ENCODE measurements at regions not wholly inside any gene's neighbourhood (a gene's known extent, or its start where the extent isn't known, plus 50 kb on each side); places are given as distances from the start of the nearest gene placed in this dataset.

DNA sequence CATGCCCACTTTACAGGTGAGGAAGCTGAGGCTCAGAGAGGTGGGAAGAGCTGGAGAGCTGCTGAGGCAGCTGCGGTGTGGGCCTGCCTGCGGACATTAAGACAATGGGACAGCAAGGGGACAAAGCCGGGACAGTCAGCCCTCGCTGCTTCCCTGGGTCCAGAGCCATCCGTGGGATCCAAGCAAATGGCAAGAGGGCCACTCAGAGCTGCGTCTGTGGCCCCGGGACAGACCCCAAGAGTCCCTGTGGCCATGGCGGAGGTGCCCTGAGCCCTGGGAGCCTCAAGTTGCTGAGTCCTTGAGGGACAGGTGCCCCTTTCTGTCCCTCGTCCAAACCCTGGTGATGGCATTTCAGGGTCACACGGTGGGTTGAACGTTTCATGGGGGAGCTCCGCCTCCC lies 191.9 kb downstream of the OLFM1 start:
- intact Hi-C loops (cut with DNase I; ENCODE audit: low total_unique reads): no loop called here
- TF ChIP-seq, protein P1, sequence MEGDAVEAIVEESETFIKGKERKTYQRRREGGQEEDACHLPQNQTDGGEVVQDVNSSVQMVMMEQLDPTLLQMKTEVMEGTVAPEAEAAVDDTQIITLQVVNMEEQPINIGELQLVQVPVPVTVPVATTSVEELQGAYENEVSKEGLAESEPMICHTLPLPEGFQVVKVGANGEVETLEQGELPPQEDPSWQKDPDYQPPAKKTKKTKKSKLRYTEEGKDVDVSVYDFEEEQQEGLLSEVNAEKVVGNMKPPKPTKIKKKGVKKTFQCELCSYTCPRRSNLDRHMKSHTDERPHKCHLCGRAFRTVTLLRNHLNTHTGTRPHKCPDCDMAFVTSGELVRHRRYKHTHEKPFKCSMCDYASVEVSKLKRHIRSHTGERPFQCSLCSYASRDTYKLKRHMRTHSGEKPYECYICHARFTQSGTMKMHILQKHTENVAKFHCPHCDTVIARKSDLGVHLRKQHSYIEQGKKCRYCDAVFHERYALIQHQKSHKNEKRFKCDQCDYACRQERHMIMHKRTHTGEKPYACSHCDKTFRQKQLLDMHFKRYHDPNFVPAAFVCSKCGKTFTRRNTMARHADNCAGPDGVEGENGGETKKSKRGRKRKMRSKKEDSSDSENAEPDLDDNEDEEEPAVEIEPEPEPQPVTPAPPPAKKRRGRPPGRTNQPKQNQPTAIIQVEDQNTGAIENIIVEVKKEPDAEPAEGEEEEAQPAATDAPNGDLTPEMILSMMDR (IDR thresholded peaks at IDR 0.05 in 4 of 5, conservative IDR thresholded peaks at IDR 0.05 in 1 of 5): no peak
- no peak for TF ChIP-seq POLR2A (IDR thresholded peaks at IDR 0.05)
- Histone ChIP-seq H3K4me3 (no peak overlapping the region), H3K27ac (no peak overlapping the region), H3K27me3 (peaks cover 12 to 36% (median 33%) of the 10 kb centered on the region in 3 donors), H3K9me3 (no peaks in the 10 kb centered on the region), H3K36me3 (no peaks in the 10 kb centered on the region), H3K4me1 (peaks cover 0 to 3% of the 10 kb centered on the region in 2 donors)
- ATAC-seq: no peak
- in situ Hi-C loops (cut with MboI; ENCODE audit: low sequenced_read_pairs in 4 of 4): no loop called here
- DNase-seq: no peak

DNA sequence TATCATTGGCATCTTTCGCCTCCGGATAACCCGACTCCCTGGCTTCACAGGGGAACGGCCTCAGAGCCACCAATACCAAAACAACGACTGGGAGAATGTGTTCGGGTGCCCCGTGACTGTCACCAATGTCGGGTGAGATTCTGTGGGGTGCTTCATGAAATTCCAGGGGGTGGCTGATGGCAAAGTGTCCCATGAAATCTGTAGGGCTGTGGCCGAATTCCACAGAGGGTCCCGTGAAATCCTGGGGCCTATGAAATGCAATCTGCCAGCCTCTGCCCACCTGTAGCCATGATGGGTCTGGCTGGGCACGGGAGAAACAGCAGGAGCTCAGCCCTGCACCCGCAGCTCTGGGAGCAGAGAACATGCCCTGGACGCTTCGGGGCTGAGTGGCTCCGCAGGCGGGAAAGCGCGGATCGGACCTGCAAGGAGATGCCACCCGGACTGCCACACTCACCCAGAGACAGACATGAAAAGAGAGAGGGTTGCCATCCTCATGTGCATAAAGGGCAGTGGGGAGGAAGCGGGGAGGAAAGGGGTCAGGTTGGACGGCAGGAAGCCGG lies 192.4 kb downstream of the OLFM1 start:
- Histone ChIP-seq H3K36me3 (no peaks in the 10 kb centered on the region), H3K27me3 (peaks cover 12 to 39% (median 28%) of the 10 kb centered on the region in 3 donors), H3K4me3 (no peak overlapping the region), H3K4me1 (peaks cover 0 to 3% of the 10 kb centered on the region in 2 donors), H3K9me3 (no peaks in the 10 kb centered on the region), H3K27ac (no peak overlapping the region)
- in situ Hi-C loops (cut with MboI; ENCODE audit: low sequenced_read_pairs in 4 of 4) (no loop called here), intact Hi-C loops (cut with DNase I; ENCODE audit: low total_unique reads) (no loop called here)
- TF ChIP-seq, protein P1 (IDR thresholded peaks at IDR 0.05 in 4 of 5, conservative IDR thresholded peaks at IDR 0.05 in 1 of 5): no peak
- no peak for TF ChIP-seq POLR2A (IDR thresholded peaks at IDR 0.05)
- DNase-seq: no peak
- no peak for ATAC-seq

DNA sequence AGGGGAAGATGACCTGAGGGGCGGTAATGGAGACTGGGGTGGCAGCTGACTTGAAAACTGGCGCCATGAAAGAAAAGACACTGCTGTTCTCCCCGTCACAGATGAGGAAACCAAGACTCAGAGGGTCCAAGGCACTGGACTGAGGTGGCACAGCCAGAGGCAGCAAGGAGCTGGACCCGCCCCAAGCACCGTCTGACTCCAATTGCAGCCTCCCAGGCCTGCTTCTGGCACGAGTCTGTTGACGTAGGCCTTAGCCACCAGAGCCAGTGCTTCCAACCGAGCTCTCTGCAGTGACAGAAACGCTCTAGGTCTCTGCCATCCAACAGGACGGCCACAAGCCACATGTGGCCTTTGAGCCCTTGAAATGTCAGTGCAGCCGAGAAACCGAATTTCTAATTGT lies 193.2 kb downstream of the OLFM1 start:
- no peak for ATAC-seq
- DNase-seq: no peak
- Histone ChIP-seq H3K4me1 (peaks cover 0 to 3% of the 10 kb centered on the region in 2 donors), H3K27me3 (peaks cover 9 to 37% (median 20%) of the 10 kb centered on the region in 3 donors), H3K27ac (no peak overlapping the region), H3K4me3 (no peak overlapping the region), H3K36me3 (no peaks in the 10 kb centered on the region), H3K9me3 (no peaks in the 10 kb centered on the region)
- in situ Hi-C loops (cut with MboI; ENCODE audit: low sequenced_read_pairs in 4 of 4) (no loop called here), intact Hi-C loops (cut with DNase I; ENCODE audit: low total_unique reads) (no loop called here)
- TF ChIP-seq, protein P1 (IDR thresholded peaks at IDR 0.05 in 4 of 5, conservative IDR thresholded peaks at IDR 0.05 in 1 of 5): no peak
- TF ChIP-seq POLR2A (IDR thresholded peaks at IDR 0.05): no peak

DNA sequence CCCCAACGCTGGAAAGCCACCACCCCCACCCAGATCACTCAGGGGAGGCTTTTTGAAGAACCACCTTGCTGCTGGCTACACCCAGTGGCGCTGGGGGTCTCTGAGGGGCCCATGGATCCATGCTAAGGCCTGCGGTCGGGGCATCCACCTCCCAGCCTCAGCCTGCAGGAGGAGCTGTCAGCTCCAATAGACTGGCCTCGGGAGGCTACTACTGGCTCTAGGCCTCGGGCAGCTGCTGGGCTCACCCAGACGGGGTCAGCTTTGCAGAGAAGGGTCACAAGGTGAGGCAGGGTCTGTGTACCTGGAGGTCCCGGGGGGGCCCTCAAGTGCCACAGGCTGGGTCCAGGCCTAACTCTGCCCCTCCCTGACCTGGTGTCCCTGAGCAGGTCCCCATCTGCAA lies 193.7 kb downstream of the OLFM1 start:
- H3K27me3 ChIP-seq: peaks cover 6 to 37% (median 17%) of the 10 kb centered on the region in 3 donors

More for the DNA sequence above, 193.7 kb downstream of the OLFM1 start:
- Histone ChIP-seq H3K4me3 (no peak overlapping the region), H3K36me3 (no peaks in the 10 kb centered on the region), H3K9me3 (no peaks in the 10 kb centered on the region), H3K4me1 (peaks cover 0 to 3% of the 10 kb centered on the region in 2 donors), H3K27ac (no peak overlapping the region)
- TF ChIP-seq POLR2A (IDR thresholded peaks at IDR 0.05): no peak
- TF ChIP-seq, protein P1 (IDR thresholded peaks at IDR 0.05 in 4 of 5, conservative IDR thresholded peaks at IDR 0.05 in 1 of 5): no peak
- in situ Hi-C loops (cut with MboI; ENCODE audit: low sequenced_read_pairs in 4 of 4): no loop called here
- intact Hi-C loops (cut with DNase I; ENCODE audit: low total_unique reads): no loop called here
- ATAC-seq: no peak
- no peak for DNase-seq

Measured in gastrocnemius medialis (tissue), 4 donors.